Gastroesophageal sphincter (tissue), 3 donors: ENCODE measurements at regions not wholly inside any gene's neighbourhood (a gene's known extent, or its start where the extent isn't known, plus 50 kb on each side); places are given as distances from the start of the nearest gene placed in this dataset.

Experiments
- CTCF ChIP-seq, 4 experiments: fragments of 200-600 bp in 2 of 4; fragments of 450-650 bp in 2 of 4; sonication (generic) in 1 of 4; IDR thresholded peaks; one replicate each; pipeline ENCODE4 v1.5.1; 2017 to 2019; ENCODE audit warnings: antibody characterized with exemption in 4 of 4, mild to moderate bottlenecking in 2 of 4, moderate library complexity in 2 of 4
- POLR2A ChIP-seq, 2 donors: fragments of 450-650 bp; IDR thresholded peaks; one replicate each; pipeline ENCODE4 v1.6.1; 2017; ENCODE audit warnings: antibody characterized with exemption in 2 of 2, mild to moderate bottlenecking in 2 of 2, moderate library complexity in 1 of 2

- TF ChIP-seq CTCF (IDR thresholded peaks at IDR 0.05), result no peak
- TF ChIP-seq POLR2A (IDR thresholded peaks at IDR 0.05), result no peak
Observed at GRCh38 chr11:39434466-39434865, 2025.0 kb downstream of the LRRC4C start.
